DND-41 (cell line): ENCODE measurements at regions not wholly inside any gene's neighbourhood (a gene's known extent, or its start where the extent isn't known, plus 50 kb on each side); places are given as distances from the start of the nearest gene placed in this dataset.

ENCODE experiments used
- ATAC-seq: fragments of 200-7000 bp; cut with Tn5 transposase; 3 replicates; pipeline ENCODE4 v1.9.1; 2021; ENCODE audit warnings: low read depth; ENCODE audit not compliant: insufficient read depth
- DNase-seq: peaks from one replicate; pipeline ENCODE4 v3.0.0-alpha.2; 2020
- H2AFZ ChIP-seq: 2 replicates; pipeline ENCODE4 v1.6.0; 2012; ENCODE audit warnings: low read depth, low read length
- H3K27ac ChIP-seq: 2 replicates; pipeline ENCODE4 v1.5.1; 2012; ENCODE audit warnings: low read length, inconsistent platforms
- H3K27me3 ChIP-seq: fragments of 200-600 bp; sonication (generic); 2 replicates; pipeline ENCODE4 v1.6.0; 2012; ENCODE audit warnings: low read length, mild to moderate bottlenecking, inconsistent platforms; ENCODE audit not compliant: insufficient read depth, poor library complexity
- H3K36me3 ChIP-seq: 2 replicates; pipeline ENCODE4 v1.5.1; 2012; ENCODE audit warnings: low read length, inconsistent platforms; ENCODE audit not compliant: insufficient read depth
- H3K4me1 ChIP-seq: 2 replicates; pipeline ENCODE4 v1.5.1; 2012; ENCODE audit warnings: mild to moderate bottlenecking, low read length; ENCODE audit not compliant: insufficient read depth
- H3K4me2 ChIP-seq: 2 replicates; pipeline ENCODE4 v1.6.0; 2012; ENCODE audit warnings: mild to moderate bottlenecking, moderate library complexity, low read length, inconsistent platforms; ENCODE audit not compliant: insufficient read depth
- H3K4me3 ChIP-seq, 2 experiments: fragments of 200-600 bp in 1 of 2; shearing (Covaris generic) in 1 of 2; 2 replicates each; pipeline ENCODE4 v1.5.1; 2012 to 2016; ENCODE audit warnings: inconsistent platforms in 2 of 2, low read length in 2 of 2, mild to moderate bottlenecking in 2 of 2, low read depth in 1 of 2, moderate library complexity in 1 of 2
- H3K79me2 ChIP-seq: 2 replicates; pipeline ENCODE4 v1.6.0; 2012; ENCODE audit warnings: low read length, inconsistent platforms; ENCODE audit not compliant: insufficient read depth
- H3K9ac ChIP-seq: 2 replicates; pipeline ENCODE4 v1.6.0; 2012; ENCODE audit warnings: low read depth, mild to moderate bottlenecking, inconsistent platforms, low read length, moderate library complexity
- H3K9me3 ChIP-seq: 2 replicates; pipeline ENCODE4 v1.5.1; 2012; ENCODE audit warnings: low read length, moderate library complexity, mild to moderate bottlenecking, inconsistent platforms; ENCODE audit not compliant: insufficient read depth, severe bottlenecking
- H4K20me1 ChIP-seq: 2 replicates; pipeline ENCODE4 v1.6.0; 2012; ENCODE audit warnings: low read length; ENCODE audit not compliant: insufficient read depth
- EZH2 ChIP-seq: IDR thresholded peaks from 3 replicates; pipeline ENCODE4 v1.6.1; 2012; ENCODE audit warnings: borderline replicate concordance, low read depth, mild to moderate bottlenecking, moderate library complexity, low read length, inconsistent platforms; ENCODE audit not compliant: severe bottlenecking
- TF ChIP-seq, protein P1 (sequence below): IDR thresholded peaks from 2 replicates; pipeline ENCODE4 v1.5.1; 2012; ENCODE audit warnings: borderline replicate concordance, low read length, moderate library complexity, mild to moderate bottlenecking; ENCODE audit not compliant: poor library complexity, severe bottlenecking; ENCODE audit errors: extremely low read depth

DNA sequence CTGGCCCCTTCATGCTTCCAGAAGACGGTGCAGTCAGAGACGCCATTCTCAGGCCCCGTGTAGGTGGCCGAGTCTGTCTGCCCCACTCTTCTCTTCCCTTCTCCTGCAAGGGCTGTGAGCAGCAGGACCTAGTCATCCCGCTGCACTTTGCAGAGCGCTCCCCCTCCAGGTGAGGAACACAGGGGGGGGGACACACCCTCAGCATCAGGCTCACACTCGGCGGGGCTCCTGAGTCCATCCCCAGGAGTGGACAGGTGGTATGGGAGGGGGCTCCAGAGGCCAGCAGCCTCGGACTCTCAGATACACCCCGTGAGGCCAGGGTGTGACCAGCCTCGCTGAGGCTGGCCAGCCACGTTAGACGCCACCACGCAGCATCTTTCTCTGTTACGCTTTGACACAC, 460.5 kb upstream of the MYT1L start:
- no peaks in the 10 kb centered on the region for H3K4me1 ChIP-seq
- ATAC-seq (no peak), DNase-seq (no peak)
- no peak overlapping the region for H3K4me3 ChIP-seq
- no peak for TF ChIP-seq EZH2
- TF ChIP-seq, protein P1, sequence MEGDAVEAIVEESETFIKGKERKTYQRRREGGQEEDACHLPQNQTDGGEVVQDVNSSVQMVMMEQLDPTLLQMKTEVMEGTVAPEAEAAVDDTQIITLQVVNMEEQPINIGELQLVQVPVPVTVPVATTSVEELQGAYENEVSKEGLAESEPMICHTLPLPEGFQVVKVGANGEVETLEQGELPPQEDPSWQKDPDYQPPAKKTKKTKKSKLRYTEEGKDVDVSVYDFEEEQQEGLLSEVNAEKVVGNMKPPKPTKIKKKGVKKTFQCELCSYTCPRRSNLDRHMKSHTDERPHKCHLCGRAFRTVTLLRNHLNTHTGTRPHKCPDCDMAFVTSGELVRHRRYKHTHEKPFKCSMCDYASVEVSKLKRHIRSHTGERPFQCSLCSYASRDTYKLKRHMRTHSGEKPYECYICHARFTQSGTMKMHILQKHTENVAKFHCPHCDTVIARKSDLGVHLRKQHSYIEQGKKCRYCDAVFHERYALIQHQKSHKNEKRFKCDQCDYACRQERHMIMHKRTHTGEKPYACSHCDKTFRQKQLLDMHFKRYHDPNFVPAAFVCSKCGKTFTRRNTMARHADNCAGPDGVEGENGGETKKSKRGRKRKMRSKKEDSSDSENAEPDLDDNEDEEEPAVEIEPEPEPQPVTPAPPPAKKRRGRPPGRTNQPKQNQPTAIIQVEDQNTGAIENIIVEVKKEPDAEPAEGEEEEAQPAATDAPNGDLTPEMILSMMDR = no peak
- no peaks in the 10 kb centered on the region for H3K9me3 ChIP-seq
- H3K79me2 ChIP-seq = no peaks in the 10 kb centered on the region
- H3K9ac ChIP-seq = no peak overlapping the region
- no peaks in the 10 kb centered on the region for H3K36me3 ChIP-seq
- H3K4me2 ChIP-seq = no peak overlapping the region
- H4K20me1 ChIP-seq = no peaks in the 10 kb centered on the region
- H3K27me3 ChIP-seq = no peaks in the 10 kb centered on the region
- no peak overlapping the region for H2AFZ ChIP-seq
- H3K27ac ChIP-seq = no peak overlapping the region

DNA sequence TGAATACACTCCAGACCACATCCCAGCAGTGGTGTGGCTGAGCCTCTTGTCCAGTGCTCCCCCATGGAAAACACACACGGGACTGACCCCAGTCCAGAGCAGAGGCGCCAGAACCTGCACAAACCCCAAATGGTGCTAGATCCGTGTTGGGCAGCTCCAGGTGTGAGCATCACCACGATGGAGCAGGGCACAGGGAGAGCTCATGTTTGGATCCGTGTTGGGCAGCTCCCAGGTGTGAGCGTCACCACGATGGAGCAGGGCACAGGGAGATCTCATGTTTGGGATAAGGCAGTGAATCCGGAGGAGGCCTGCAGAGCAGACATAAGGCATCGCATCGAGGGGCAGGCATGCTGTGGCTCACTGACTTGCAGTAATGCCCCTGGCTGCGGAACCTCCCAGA, 460.0 kb upstream of the MYT1L start:
- Histone ChIP-seq H4K20me1 (no peaks in the 10 kb centered on the region), H3K27me3 (no peaks in the 10 kb centered on the region), H3K9ac (no peak overlapping the region), H3K27ac (no peak overlapping the region), H3K79me2 (no peaks in the 10 kb centered on the region), H3K4me2 (no peak overlapping the region), H3K4me3 (no peak overlapping the region), H2AFZ (no peak overlapping the region), H3K9me3 (no peaks in the 10 kb centered on the region), H3K36me3 (no peaks in the 10 kb centered on the region), H3K4me1 (no peaks in the 10 kb centered on the region)
- no peak for DNase-seq
- no peak for ATAC-seq
- TF ChIP-seq, protein P1 = no peak
- no peak for TF ChIP-seq EZH2

DNA sequence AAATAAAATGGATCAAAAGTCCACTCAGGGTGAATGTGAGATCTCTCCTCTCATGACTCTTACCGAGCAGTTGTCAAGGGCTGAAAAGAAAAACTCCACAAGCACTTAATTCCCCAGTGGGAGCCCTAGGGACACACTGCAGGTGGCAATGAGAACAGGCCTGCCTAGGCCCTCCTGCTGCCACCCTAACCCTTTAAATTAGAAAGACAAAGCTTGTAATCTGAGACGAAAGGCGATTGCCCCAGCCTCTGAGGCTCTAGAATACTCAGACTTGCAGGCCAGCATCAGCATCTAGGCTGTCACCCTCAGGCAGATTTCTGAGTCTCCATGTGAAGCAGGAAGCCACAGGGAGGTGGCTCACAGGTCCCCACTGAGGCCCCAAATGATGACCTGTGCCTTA, 457.0 kb upstream of the MYT1L start:
- H3K4me3 ChIP-seq = no peak overlapping the region
- no peaks in the 10 kb centered on the region for H3K36me3 ChIP-seq
- ATAC-seq (no peak), DNase-seq (no peak)
- no peaks in the 10 kb centered on the region for H4K20me1 ChIP-seq
- H3K4me2 ChIP-seq = no peak overlapping the region
- H3K79me2 ChIP-seq = no peaks in the 10 kb centered on the region
- H3K27ac ChIP-seq = no peak overlapping the region
- no peak overlapping the region for H3K9ac ChIP-seq
- no peak overlapping the region for H2AFZ ChIP-seq
- H3K9me3 ChIP-seq = no peaks in the 10 kb centered on the region
- H3K27me3 ChIP-seq = no peaks in the 10 kb centered on the region
- TF ChIP-seq EZH2 = no peak
- TF ChIP-seq, protein P1 = no peak
- H3K4me1 ChIP-seq = no peaks in the 10 kb centered on the region
